MM.1S (cell line): ENCODE measurements at regions not wholly inside any gene's neighbourhood (a gene's known extent, or its start where the extent isn't known, plus 50 kb on each side); places are given as distances from the start of the nearest gene placed in this dataset.

Source experiments
- CTCF ChIP-seq: fragments of 300-600 bp; sonication (generic); IDR thresholded peaks from 2 replicates; pipeline ENCODE4 v1.5.1; 2016; ENCODE audit warnings: antibody characterized with exemption, low read length, mixed read lengths
- EZH2 ChIP-seq: fragments of 300-600 bp; sonication (generic); optimal IDR thresholded peaks from 2 replicates; pipeline ENCODE3; 2017; ENCODE audit warnings: low read depth, mild to moderate bottlenecking, antibody characterized with exemption, low read length, mixed read lengths
- EZH2phosphoT487 ChIP-seq: fragments of 300-600 bp; sonication (generic); IDR thresholded peaks from 2 replicates; pipeline ENCODE4 v1.6.1; 2018; ENCODE audit warnings: antibody characterized with exemption, low read length

GRCh38 chr3:95781598-95781997, 1032.8 kb upstream of the EPHA6 start:
- TF ChIP-seq CTCF (no peak), EZH2 (no peak), EZH2phosphoT487 (no peak)
